CD4-positive, CD25-positive, alpha-beta regulatory T cell (primary cell): ENCODE measurements at regions not wholly inside any gene's neighbourhood (a gene's known extent, or its start where the extent isn't known, plus 50 kb on each side); places are given as distances from the start of the nearest gene placed in this dataset.

ENCODE experiments used
- ATAC-seq, 2 donors: fragments of 150-1000 bp; cut with Tn5 transposase; one replicate each; pipeline ENCODE4 v1.10.0; 2021; ENCODE audit warnings: low read depth in 2 of 2, moderate number of reproducible peaks in 2 of 2, moderate library complexity in 1 of 2
- DNase-seq, 3 donors: peaks; one replicate each; pipeline versions ENCODE4 v3.0.0 to v3.0.0-alpha.2; 2012 to 2022; ENCODE audit warnings: mixed read lengths in 1 of 3
- H3K27ac ChIP-seq: one replicate; pipeline ENCODE4 v1.7.0; 2013; ENCODE audit warnings: mild to moderate bottlenecking, low read length; ENCODE audit not compliant: insufficient read depth, poor library complexity, severe bottlenecking
- H3K27me3 ChIP-seq: one replicate; pipeline ENCODE4 v1.7.0; 2013; ENCODE audit warnings: low read length; ENCODE audit not compliant: control insufficient read depth, insufficient read depth
- H3K36me3 ChIP-seq: one replicate; pipeline ENCODE4 v1.7.0; 2013; ENCODE audit warnings: mild to moderate bottlenecking, low read length, moderate library complexity; ENCODE audit not compliant: control insufficient read depth, insufficient read depth
- H3K4me1 ChIP-seq: 2 replicates; pipeline ENCODE4 v1.7.0; 2013; ENCODE audit warnings: mild to moderate bottlenecking, low read length; ENCODE audit not compliant: insufficient read depth, control insufficient read depth, poor library complexity, severe bottlenecking
- H3K4me3 ChIP-seq: one replicate; pipeline ENCODE4 v1.7.0; 2013; ENCODE audit warnings: low read depth, mild to moderate bottlenecking, low read length, moderate library complexity
- H3K9me3 ChIP-seq, 2 experiments: 1 replicate in 1 of 2; 2 replicates in 1 of 2; pipeline ENCODE4 v1.7.0; 2013; ENCODE audit warnings: low read length in 2 of 2, mild to moderate bottlenecking in 1 of 2, moderate library complexity in 1 of 2; ENCODE audit not compliant: control insufficient read depth in 2 of 2
- H3K27ac Mint-ChIP-seq, 3 donors: one replicate each; pipeline ENCODE4 v1.8.0; 2020 to 2022; ENCODE audit warnings: mild to moderate bottlenecking in 3 of 3, mixed read lengths in 3 of 3, moderate library complexity in 2 of 3
- H3K27me3 Mint-ChIP-seq: one replicate; pipeline ENCODE4 v1.8.0; 2022; ENCODE audit warnings: mild to moderate bottlenecking, mixed read lengths
- H3K36me3 Mint-ChIP-seq: one replicate; pipeline ENCODE4 v1.8.0; 2020; ENCODE audit warnings: mixed read lengths
- H3K4me1 Mint-ChIP-seq, 4 donors: one replicate each; pipeline ENCODE4 v1.8.0; 2020 to 2022; ENCODE audit warnings: mixed read lengths in 4 of 4, mild to moderate bottlenecking in 1 of 4
- H3K4me3 Mint-ChIP-seq, 4 donors: one replicate each; pipeline ENCODE4 v1.8.0; 2020 to 2022; ENCODE audit warnings: mild to moderate bottlenecking in 4 of 4, mixed read lengths in 4 of 4, moderate library complexity in 3 of 4
- H3K9me3 Mint-ChIP-seq, 7 donors: one replicate each; pipeline ENCODE4 v1.8.0; 2020 to 2022; ENCODE audit warnings: mixed read lengths in 7 of 7, mild to moderate bottlenecking in 3 of 7, moderate library complexity in 2 of 7

- no peaks in the 10 kb centered on the region for H3K27me3 Mint-ChIP-seq
- Histone ChIP-seq H3K27ac (no peak overlapping the region), H3K27me3 (peaks cover 3% of the 10 kb centered on the region), H3K4me3 (no peak overlapping the region), H3K4me1 (no peaks in the 10 kb centered on the region), H3K36me3 (no peaks in the 10 kb centered on the region), H3K9me3 (no peaks in the 10 kb centered on the region)
- no peak overlapping the region for H3K4me3 Mint-ChIP-seq
- H3K9me3 Mint-ChIP-seq = peaks cover 0 to 2% (median 0%) of the 10 kb centered on the region in 7 donors
- no peak overlapping the region for H3K27ac Mint-ChIP-seq
- no peak for DNase-seq
- no peaks in the 10 kb centered on the region for H3K4me1 Mint-ChIP-seq
- no peaks in the 10 kb centered on the region for H3K36me3 Mint-ChIP-seq
- ATAC-seq = no peak
These were observed 120.5 kb upstream of the SLC14A2 start for GRCh38 chr18:45494811-45495210.

DNA sequence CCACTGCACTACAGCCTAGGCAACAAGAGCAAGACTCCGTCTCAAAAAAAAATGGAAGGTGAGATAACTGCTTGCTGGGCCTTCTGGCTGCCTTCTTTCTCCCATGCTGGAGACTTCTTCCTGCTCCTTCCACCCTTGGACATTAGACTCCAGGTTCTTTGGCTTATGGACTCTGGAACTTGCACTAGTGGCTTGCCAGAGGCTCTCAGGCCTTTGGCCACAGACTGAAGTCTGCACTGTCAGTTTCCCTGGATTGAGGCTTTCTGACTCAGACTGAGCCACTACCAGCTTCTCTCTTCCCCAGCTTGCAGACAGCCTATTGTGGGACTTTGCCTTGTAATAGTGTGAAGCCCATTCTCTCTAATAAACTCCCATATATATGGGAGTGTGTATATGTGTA, 118.5 kb upstream of the SLC14A2 start:
- Histone ChIP-seq H3K9me3 (no peaks in the 10 kb centered on the region), H3K36me3 (no peaks in the 10 kb centered on the region), H3K27me3 (no peaks in the 10 kb centered on the region), H3K4me1 (no peaks in the 10 kb centered on the region), H3K27ac (no peak overlapping the region), H3K4me3 (no peak overlapping the region)
- Mint-ChIP-seq H3K27me3 (no peaks in the 10 kb centered on the region), H3K9me3 (peaks cover 0 to 2% (median 0%) of the 10 kb centered on the region in 7 donors), H3K4me1 (no peaks in the 10 kb centered on the region), H3K27ac (no peak overlapping the region), H3K4me3 (no peak overlapping the region), H3K36me3 (no peaks in the 10 kb centered on the region)
- no peak for ATAC-seq
- no peak for DNase-seq

- no peaks in the 10 kb centered on the region for H3K9me3 ChIP-seq
- no peak for ATAC-seq
- no peak overlapping the region for H3K27ac Mint-ChIP-seq
- H3K27ac ChIP-seq = no peak overlapping the region
- H3K4me3 ChIP-seq = no peak overlapping the region
- no peaks in the 10 kb centered on the region for H3K4me1 ChIP-seq
- H3K4me3 Mint-ChIP-seq = no peak overlapping the region
- no peaks in the 10 kb centered on the region for H3K36me3 Mint-ChIP-seq
- H3K36me3 ChIP-seq = no peaks in the 10 kb centered on the region
- peaks cover 0 to 2% (median 0%) of the 10 kb centered on the region in 7 donors for H3K9me3 Mint-ChIP-seq
- no peaks in the 10 kb centered on the region for H3K4me1 Mint-ChIP-seq
- no peaks in the 10 kb centered on the region for H3K27me3 Mint-ChIP-seq
- no peaks in the 10 kb centered on the region for H3K27me3 ChIP-seq
- DNase-seq = no peak
These were observed 117.5 kb upstream of the SLC14A2 start for GRCh38 chr18:45497595-45498286.

DNA sequence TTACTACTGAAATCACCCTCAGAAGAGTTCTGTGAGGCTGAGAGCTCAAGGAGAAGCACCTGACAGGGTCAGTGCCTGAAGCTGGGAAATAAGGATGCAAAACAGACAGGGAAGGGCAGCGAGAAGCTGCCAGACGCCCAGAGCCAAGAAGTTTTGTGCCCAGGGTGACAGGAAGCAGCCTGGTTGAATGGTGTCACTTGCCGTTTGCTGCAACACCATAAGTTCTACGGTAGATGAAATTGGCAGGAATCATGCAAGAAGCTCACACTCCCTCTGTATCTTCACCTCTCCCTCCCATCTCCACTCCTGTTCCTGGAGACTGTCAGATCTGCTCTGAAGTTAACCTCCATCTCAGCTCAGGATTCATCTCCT, 117.0 kb upstream of the SLC14A2 start:
- no peak overlapping the region for H3K27ac ChIP-seq
- H3K4me1 ChIP-seq = no peaks in the 10 kb centered on the region
- no peaks in the 10 kb centered on the region for H3K27me3 ChIP-seq
- Mint-ChIP-seq H3K9me3 (peaks cover 0 to 2% (median 0%) of the 10 kb centered on the region in 7 donors), H3K27ac (no peak overlapping the region), H3K36me3 (no peaks in the 10 kb centered on the region), H3K4me1 (no peaks in the 10 kb centered on the region), H3K27me3 (no peaks in the 10 kb centered on the region), H3K4me3 (no peak overlapping the region)
- no peaks in the 10 kb centered on the region for H3K9me3 ChIP-seq
- no peaks in the 10 kb centered on the region for H3K36me3 ChIP-seq
- H3K4me3 ChIP-seq = no peak overlapping the region
- DNase-seq (no peak), ATAC-seq (no peak)

DNA sequence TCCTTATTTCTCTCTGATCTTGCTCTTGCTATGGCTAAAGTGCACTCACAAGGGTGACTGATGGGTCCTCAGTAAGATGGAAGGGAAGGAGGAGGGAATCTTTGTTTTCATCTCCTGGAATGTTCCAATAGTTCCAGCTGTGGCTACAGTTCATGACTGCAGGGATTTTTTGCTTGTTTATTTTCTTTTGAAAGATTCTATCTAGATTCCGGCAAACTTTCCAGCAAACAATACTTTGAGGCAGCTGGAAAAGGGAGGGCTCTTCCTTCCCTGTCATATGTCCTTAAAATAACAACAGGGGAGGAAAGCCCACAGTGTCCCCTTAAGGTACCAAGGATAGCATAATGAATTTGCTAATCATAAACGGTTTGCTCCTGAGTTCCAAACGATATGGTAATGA, 111.3 kb upstream of the SLC14A2 start:
- Mint-ChIP-seq H3K27ac (no peak overlapping the region), H3K36me3 (no peaks in the 10 kb centered on the region), H3K4me3 (no peak overlapping the region), H3K4me1 (no peaks in the 10 kb centered on the region), H3K9me3 (peaks cover 0 to 3% (median 0%) of the 10 kb centered on the region in 7 donors), H3K27me3 (peaks cover 4% of the 10 kb centered on the region)
- DNase-seq (no peak), ATAC-seq (no peak)
- H3K9me3 ChIP-seq = no peaks in the 10 kb centered on the region
- no peak overlapping the region for H3K4me3 ChIP-seq
- no peak overlapping the region for H3K27ac ChIP-seq
- H3K4me1 ChIP-seq = no peaks in the 10 kb centered on the region
- no peaks in the 10 kb centered on the region for H3K36me3 ChIP-seq
- no peaks in the 10 kb centered on the region for H3K27me3 ChIP-seq

GRCh38 chr18:45505497-45506206, 109.6 kb upstream of the SLC14A2 start:
- no peaks in the 10 kb centered on the region for H3K9me3 ChIP-seq
- no peak overlapping the region for H3K27ac ChIP-seq
- H3K4me3 Mint-ChIP-seq = no peak overlapping the region
- H3K9me3 Mint-ChIP-seq = peaks cover 0 to 4% (median 0%) of the 10 kb centered on the region in 7 donors
- H3K27me3 ChIP-seq = no peaks in the 10 kb centered on the region
- DNase-seq = no peak
- no peak for ATAC-seq
- no peak overlapping the region for H3K27ac Mint-ChIP-seq
- H3K36me3 ChIP-seq = no peaks in the 10 kb centered on the region
- no peaks in the 10 kb centered on the region for H3K36me3 Mint-ChIP-seq
- no peaks in the 10 kb centered on the region for H3K4me1 ChIP-seq
- H3K4me1 Mint-ChIP-seq = no peaks in the 10 kb centered on the region
- H3K27me3 Mint-ChIP-seq = peaks cover 4% of the 10 kb centered on the region
- H3K4me3 ChIP-seq = no peak overlapping the region

- Histone ChIP-seq H3K4me3 (no peak overlapping the region), H3K36me3 (no peaks in the 10 kb centered on the region), H3K27me3 (no peaks in the 10 kb centered on the region), H3K4me1 (no peaks in the 10 kb centered on the region), H3K9me3 (no peaks in the 10 kb centered on the region), H3K27ac (no peak overlapping the region)
- Mint-ChIP-seq H3K36me3 (no peaks in the 10 kb centered on the region), H3K9me3 (peaks cover 0 to 4% (median 0%) of the 10 kb centered on the region in 7 donors), H3K4me1 (no peaks in the 10 kb centered on the region), H3K27ac (no peak overlapping the region), H3K4me3 (no peak overlapping the region), H3K27me3 (peaks cover 4% of the 10 kb centered on the region)
- no peak for ATAC-seq
- no peak for DNase-seq
These were observed 108.3 kb upstream of the SLC14A2 start for GRCh38 chr18:45506951-45507350.

- peaks cover 0 to 7% (median 2%) of the 10 kb centered on the region in 7 donors for H3K9me3 Mint-ChIP-seq
- H3K4me1 Mint-ChIP-seq = no peaks in the 10 kb centered on the region
- ATAC-seq (no peak), DNase-seq (no peak)
- Histone ChIP-seq H3K4me1 (no peaks in the 10 kb centered on the region), H3K27ac (no peak overlapping the region), H3K4me3 (no peak overlapping the region), H3K9me3 (no peaks in the 10 kb centered on the region), H3K27me3 (no peaks in the 10 kb centered on the region), H3K36me3 (no peaks in the 10 kb centered on the region)
- no peaks in the 10 kb centered on the region for H3K36me3 Mint-ChIP-seq
- H3K4me3 Mint-ChIP-seq = no peak overlapping the region
- H3K27me3 Mint-ChIP-seq = peaks cover 4% of the 10 kb centered on the region
- H3K27ac Mint-ChIP-seq = no peak overlapping the region
These were observed 105.7 kb upstream of the SLC14A2 start for GRCh38 chr18:45509535-45509934.
